Stimulated activated CD4-positive, alpha-beta T cell treated with anti-CD3 and anti-CD28 coated beads, Interleukin-4, amount 100 ng/mL, for 48 hours (primary cell): ENCODE measurements at regions not wholly inside any gene's neighbourhood (a gene's known extent, or its start where the extent isn't known, plus 50 kb on each side); places are given as distances from the start of the nearest gene placed in this dataset.
"Not testable (repeated sequence)": the region's sequence is repeated elsewhere in the genome, so short reads cannot be mapped to it uniquely, and the experiment has no call there.

Experiments used
- DNase-seq, 2 donors: peaks; one replicate each; pipeline ENCODE4 v3.0.0-alpha.2; 2020; ENCODE audit warnings: low read depth in 2 of 2

DNA sequence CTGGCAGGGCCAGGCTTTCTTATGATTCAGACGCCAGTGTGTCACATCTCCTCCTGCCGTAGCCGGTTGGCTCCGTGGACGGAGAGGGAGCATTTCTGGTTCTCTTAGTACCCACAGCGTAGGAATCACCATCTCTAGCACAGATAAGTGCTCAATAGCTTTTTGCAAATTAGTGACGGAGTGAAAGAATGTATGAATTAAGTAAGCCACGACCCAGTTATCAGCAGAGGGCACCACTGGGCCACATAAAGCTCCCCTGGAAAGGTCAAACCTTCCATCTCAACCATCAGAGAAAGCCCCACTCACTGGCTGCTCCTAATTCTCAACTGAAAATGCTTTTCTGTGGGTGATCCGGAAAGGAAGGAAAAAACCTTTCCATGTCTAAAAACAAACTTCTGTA is 317.0 kb upstream of the ADCY2 start:
- no peak for DNase-seq

DNA sequence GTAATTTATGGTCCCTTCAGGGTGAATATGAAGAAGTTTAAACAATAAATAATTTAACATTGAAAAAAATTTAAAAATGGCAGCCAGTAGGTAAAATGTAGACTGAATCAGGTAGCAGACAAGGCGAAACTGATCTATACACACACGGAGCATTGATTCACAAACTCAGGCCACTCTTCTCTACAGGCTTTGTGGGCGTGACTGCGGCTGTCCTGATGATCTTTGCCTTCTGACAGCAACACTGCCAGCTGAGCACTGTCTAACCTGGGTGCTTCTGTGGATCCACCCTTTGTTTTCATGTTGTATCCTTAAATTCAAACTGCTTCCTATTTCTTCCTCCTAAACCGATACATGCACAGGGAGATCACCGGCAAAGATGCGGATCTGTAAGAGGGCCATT is 315.4 kb upstream of the ADCY2 start:
- no peak for DNase-seq

DNA sequence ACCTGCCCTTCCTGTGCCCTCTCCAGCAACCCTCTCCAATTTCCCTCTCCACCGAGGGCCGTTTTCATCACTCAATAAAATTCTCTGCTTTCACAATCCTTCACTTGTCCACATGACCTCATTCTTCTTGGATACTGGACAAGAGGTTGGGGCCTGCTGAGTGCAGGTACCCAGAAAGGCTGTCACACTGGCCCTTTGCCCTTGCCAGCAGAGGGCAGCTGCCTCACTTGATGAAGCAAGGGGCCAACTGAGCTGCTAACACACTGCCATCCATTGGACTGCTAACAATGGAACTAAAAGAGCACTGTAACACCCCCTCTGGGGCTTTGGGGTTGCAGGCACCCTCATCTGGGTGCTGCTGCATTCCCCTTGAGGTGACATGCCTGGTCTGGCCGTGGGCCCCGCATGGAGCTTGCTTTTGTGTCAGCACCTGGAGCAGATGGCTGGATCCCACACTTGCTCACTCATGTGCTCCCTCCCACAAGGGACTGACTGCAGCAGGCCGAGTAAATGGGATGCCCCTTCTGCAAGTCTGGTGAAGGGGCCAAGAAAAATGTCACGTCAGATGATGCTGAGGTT is 308.1 kb upstream of the ADCY2 start:
- DNase-seq: no peak

DNA sequence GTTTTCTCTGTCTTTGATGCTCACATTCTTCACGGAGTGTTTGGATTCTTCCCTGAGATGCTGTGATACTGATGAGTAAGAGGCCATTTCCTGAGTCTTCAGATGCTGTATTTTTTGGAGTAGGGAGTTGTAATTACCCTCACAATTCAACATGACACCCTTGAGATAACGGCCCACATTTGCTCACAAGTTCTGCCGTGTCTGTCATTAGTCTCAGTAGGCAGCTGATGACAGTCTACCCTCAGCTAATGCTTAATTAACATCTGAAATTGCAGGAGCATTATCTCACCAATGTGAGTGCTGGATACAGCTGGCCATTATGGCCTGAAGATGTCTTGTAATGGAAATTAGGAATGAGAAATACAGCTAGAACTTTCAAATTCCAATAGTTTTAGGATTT is 307.1 kb upstream of the ADCY2 start:
- DNase-seq: no peak

DNA sequence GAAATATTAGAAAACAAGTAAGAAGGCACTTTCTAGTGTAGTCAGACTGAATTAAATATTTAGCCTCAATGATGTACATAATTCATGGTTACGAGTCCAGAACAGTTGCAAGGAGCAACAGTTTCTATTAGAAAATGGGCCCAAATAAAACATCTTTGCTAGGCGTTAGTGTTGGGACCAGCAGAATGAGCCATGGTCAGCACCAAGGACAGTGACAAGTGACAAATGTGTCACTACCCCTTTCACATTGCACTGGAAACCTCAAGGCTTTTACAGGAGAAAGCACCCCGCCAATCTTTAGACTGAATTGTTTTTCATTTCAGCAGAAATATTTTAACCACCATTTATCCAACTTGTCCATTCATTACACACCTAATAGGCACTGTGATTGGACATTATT is 301.3 kb upstream of the ADCY2 start:
- DNase-seq: no peak

DNA sequence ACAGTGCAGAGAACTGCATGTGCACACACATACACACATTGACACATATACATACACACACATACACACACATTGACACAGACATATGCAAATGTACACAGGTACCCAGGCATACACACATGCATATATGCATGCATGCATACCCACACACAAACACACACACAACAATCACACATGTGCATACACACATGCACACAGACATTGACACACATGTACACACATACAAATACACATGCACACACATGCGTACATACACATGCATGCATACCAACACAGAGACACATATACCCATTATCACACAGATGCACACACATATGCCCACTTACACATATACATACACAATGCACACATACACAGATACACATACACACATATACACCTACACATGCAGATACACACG is 299.6 kb upstream of the ADCY2 start:
- DNase-seq: no peak

DNA sequence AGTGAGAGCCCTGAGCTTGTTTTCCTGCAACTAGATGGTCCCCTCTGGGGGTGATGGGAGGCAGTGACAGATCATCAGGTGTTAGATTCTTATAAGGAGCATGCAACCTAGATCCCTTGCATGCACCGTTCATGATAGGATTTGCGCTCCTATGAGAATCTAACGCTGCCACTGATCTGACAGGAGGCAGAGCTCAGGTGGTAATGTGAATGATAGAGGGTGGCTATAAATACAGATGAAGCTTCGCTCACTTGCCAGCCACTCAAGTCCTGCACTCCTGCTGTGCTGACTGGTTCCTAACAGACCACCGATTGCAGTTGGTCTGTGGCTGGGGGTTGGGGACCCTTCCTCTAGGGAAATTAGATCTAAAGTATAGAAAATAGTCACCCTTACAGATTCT is 290.6 kb upstream of the ADCY2 start:
- no peak for DNase-seq

DNA sequence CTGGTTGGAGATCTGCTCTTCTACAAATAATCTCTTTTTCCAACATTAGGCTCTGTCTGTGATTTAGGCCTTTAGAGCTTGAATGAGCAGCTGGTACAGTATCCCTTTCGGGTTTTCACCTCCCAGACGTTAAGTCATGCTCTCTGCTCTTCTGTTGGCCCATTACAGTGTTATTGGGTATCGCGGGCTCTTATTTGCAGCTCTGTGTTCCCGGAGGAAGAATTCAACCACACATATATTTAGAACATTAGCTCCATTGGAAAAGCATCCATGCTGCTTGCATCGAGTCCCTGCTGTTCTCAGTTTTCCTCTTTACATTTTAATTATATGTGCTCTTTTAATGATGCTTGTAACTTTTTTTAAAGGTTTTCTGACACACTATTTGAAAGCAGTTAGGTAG is 278.0 kb upstream of the ADCY2 start:
- no peak for DNase-seq

DNA sequence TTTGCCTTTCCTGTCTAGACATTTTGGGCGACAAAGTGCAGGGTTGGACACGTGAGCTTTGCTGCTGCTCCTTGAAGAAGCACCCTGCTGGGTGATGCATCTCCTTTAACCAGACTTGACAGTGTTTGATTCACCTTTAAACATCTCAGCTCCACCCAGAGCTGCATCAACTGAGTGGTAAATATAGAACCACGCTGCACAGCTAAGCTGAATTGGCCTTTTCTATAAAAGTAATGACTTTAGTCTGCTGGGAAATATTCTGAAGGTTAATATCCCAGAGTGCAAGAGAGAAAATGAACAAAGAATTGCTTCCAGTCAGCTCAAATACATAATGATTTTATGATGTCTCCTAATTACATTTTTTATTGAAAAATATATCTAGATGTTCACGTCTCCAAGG is 264.3 kb upstream of the ADCY2 start:
- no peak for DNase-seq

DNA sequence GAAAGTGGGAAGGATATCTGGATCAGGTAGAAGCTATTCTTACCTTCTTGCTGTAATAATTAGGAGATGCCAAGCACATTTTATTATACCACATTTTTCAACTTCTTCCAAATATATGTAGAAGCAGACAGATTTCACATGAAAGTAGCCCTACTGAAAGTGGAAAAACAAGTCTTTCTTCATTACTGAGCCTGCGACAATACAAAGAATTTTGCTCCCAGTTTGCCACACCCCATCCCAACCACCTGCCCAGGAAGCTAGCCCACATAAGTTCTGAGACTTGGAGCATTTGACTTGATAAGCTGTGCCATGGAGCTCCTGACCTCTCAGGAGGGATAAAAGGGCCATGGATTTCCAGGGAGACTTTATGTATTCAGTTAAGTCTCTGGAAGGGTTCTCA is 249.1 kb upstream of the ADCY2 start:
- no peak for DNase-seq

DNA sequence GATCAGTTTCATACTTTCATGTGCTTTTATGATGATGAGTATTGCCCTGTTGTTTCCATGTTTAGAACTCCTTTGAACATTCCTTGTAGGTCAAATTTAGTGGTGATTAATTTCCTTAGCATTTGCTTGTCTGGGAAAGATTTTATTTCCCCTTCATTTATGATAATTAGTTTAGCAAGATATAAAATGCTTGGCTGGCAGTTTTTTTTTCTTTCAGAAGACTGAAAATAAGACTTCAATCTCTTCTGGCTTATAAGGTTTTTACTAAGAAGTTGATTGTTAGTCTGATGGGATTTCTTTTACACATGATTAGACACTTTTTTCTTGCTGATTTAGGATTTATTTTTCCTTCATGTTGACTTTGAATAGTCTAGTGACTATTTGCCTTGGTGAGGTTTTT is 238.9 kb upstream of the ADCY2 start:
- DNase-seq: no peak

DNA sequence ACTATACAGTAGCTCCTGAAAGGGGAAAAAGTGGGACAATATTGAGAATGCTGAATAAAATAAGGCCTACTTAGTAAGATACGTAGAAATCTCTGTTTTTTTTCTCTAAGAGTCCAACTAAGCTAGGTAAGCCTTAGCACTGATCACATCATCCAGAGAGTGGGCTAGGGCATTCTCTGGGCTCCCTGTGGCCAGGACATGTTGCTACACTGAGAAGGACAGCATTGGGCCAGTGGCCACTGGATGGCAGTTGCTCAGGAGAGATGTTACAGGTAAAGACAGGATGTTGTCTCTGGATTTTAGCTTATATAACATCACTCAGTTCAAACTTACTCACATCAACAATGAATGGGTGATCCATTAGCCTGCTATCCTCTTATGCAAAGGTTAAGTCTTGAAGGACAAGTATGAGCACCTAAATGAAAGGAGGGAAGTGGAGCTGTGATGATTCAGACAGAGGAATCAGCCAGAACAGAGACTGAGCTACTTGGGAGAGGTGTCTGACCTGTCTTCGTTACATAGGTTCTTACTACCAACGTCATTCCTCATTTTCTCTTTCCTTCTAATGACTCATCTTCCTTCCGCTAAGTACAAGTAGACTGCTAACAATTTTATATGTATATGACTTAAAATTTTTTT is 226.6 kb upstream of the ADCY2 start:
- no peak for DNase-seq

DNA sequence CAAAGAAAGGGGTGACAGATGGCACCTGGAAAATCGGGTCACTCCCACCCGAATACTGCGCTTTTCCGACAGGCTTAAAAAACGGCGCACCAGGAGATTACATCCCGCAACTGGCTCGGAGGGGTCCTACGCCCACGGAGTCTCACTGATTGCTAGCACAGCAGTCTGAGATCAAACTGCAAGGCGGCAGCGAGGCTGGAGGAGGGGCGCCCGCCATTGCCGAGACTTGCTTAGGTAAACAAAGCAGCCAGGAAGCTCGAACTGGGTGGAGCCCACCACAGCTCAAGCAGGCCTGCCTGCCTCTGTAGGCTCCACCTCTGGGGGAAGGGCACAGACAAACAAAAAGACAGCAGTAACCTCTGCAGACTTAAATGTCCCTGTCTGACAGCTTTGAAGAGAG is 225.2 kb upstream of the ADCY2 start:
- DNase-seq: not testable (repeated sequence)

DNA sequence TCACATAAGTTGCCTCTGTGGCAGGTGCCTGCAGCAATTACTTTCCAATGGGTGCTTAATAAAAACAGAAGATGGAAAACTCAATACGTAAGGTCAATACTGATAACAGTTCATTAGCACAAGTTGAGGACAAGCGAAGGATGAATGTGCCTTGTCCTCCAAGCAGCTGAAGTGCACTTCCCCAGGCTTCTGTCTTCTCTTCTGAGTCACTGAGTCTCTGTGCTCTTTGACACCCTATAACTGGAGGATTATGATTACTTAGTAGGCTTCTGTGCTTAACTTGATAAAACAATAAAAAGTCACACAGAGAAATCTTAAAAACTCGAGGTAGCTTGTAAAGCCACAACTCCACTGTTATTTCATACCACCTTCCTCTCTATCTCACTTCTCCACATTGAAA is 216.6 kb upstream of the ADCY2 start:
- DNase-seq: no peak

DNA sequence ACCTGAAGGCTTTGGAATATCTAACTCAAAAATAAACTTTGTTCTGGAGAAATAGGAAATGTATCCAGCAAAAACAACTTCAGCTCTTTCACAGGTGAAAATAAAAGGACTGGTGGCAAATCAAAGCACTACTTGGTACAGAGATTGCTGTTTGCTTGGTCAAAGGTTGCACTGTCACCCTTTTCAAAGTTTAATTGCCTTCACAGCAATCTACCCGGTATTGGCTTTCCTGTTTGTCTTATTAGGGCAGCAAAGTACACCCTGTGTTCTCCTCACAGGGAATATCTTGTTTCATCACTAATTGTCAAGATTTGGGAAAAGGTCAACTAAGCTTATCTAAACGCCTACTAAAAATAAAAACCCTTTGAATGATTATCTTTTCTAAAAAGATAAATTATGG is 214.1 kb upstream of the ADCY2 start:
- no peak for DNase-seq

DNA sequence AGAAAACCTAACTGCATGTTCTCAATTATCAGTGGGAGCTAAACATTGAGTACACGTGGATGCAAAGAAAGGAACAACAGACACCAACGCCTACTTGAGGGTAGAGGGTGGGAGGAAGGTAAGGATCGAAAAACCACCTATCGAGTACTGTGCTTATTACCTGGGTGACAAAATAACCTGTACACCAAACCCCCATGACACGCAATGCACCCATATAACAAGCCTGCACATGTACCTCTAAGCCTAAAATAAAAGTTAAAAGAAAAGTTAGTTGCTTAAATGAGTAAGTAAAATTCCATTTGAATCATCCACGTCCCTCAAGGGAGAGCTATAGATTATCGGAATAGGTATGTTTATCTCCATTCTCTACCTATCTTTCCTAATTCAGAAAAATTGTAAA is 210.2 kb upstream of the ADCY2 start:
- no peak for DNase-seq

DNA sequence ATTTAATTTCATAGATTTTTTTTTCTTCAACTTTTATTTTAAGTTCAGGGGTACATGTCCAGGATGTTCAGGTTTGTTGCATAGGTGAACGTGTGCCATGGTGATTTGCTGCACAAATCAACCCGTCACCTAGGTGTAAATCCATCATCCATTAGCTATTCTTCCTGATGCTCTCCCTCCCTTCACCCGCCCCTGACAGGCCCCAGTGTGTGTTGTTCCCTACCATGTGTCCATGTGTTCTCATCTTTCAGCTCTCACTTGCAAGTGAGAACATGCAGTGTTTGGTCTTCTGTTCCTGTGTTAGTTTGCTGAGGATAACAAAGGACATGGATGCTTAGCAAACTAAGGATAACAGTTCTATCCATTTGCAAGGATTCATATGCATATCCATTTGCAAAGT is 209.1 kb upstream of the ADCY2 start:
- no peak for DNase-seq

DNA sequence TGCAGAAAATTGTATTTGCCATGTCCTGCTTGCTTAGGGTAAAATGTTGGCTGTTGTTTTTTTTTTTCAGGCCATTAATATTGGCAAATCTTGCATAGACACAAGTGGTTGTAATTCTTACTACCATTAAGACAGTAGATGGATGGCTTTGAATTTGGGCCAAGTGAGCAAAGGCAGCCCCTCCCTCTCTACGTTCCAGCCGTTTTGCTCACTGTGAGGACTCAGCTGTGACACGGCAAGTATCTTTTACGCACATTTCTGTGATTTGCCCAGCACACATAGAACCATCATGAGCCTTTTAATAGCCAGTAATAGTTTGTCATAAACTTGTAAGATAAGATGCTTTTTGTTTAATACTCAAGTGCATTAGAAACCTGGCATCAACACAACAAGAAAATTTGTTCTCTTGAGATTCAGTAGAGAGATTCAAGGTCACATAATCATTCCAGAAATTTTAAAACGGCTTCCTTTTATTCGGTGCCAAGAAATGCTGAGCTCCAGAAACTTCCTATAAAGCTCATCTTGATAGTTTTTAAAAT is 205.2 kb upstream of the ADCY2 start:
- no peak for DNase-seq

DNA sequence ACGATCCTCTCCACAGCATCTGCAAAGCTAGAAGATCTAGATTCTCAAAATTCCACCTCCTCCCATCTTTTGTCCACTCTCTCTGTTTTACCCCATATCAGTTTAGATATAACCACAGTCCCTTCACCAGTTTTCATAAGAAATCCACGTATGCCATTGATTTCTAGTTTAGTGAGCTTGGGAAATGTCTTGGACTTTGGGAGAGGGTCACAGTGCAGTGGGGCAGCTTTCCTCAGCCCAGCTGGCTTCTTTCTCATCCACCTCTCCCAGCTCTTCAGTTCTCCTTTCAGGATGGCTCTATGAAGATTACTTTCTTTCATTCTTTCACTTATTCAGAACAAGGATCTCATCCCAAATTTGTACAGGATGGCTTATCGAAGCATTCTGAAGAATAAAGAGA is 203.9 kb upstream of the ADCY2 start:
- DNase-seq: no peak

DNA sequence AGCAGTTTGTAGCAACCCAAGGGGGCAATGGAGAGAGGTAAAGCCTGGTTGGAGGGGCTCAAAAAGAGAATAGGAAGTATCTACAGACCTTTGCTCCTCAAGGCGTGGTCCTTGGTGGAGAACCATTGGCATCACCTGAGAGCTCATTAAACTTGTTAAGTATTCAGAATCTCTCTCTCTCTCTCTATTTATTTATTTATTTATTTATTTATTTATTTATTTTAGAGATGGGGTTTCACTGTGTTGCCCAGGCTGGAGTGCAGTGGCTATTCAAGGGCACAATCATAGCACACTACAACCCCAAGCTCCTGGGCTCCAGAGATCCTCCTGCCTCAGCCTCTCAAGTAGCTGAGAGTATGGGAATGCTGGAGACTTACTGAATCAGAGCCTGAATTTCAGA is 193.1 kb upstream of the ADCY2 start:
- DNase-seq: no peak

DNA sequence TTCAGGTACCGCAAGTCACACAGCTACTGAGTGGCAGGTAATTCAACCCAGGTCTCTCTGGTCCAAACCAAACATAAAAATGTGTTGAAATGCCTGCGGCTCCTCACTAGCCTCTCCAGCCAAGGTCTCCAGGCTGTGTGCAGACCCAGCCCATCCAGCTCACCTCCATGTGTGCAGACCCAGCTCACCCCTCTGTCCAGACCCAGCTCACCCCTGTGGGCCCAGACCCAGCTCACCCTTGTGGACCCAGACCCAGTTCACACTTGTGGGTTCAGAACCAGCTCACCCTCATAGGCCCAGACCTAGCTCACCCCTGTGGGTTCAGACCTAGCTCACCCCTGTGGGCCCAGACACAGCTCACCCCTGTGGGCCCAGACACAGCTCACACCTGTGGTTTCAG is 188.0 kb upstream of the ADCY2 start:
- no peak for DNase-seq

DNA sequence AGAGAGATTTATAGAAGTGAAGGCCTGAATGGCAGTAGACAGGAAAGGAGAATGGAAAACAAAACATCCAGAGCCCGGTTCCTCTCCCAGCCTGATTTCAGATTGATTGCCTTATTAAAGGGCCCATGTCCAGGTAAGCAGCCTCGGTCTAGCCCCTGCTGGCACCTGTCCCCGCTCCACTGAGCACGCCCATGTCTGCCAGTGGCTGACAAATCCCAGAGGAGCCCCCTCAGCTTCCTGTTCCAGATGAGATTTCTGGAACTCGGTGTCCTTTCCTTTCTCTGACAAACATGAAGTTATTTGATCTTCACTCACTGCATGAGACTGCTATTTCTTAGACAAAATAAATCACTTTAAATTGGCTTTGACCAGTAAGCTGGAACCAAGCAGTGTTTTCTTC is 187.0 kb upstream of the ADCY2 start:
- no peak for DNase-seq

DNA sequence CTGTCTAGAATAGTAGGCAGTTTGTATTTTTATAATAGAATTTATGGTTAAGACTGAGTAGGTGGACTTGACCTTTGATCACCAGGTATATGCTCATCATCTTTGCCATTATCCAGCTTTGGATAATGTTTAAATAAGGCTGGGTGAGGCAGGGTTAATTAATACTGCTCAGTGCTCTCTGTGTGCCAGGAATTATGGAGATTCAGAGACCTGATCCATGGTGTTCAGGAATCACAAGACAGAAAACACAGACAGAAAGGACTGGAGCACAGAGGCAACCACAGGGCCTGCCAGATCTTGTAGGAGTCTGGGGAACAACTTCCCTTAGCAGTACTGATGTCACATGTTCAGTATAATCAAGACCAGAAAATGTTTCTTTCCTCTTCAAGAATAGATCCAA is 186.3 kb upstream of the ADCY2 start:
- DNase-seq: no peak

DNA sequence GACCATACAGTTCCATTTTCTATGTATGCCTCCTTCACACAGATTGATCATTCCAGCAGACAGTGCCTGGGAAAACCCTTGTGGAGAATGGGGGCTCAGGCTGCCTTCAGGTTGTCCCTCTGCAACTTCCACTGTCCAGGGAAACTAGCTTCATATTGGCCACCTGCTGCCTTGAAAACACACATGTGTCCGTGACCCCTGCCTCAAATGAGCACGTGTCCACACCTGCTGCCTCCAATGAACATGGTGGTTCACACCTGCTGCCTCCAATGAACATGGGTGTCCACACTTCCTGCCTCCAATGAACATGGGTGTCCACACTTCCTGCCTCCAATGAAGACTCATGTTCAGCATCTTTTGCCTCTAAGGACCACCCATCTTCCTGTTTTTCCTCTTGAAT is 185.4 kb upstream of the ADCY2 start:
- no peak for DNase-seq
